ENCODE measurements at regions not wholly inside any gene's neighbourhood (a gene's known extent, or its start where the extent isn't known, plus 50 kb on each side); places are given as distances from the start of the nearest gene placed in this dataset.

GRCh38 chr16:75868636-75869632 lies 142.6 kb upstream of the CPHXL start:
- TF ChIP-seq CTCF (IDR thresholded peaks at IDR 0.05) (no peak), POLR2A (IDR thresholded peaks at IDR 0.05) (no peak)
